ENCODE measurements at regions not wholly inside any gene's neighbourhood (a gene's known extent, or its start where the extent isn't known, plus 50 kb on each side); places are given as distances from the start of the nearest gene placed in this dataset.

GRCh38 chr4:89664521-89664920 lies 172.4 kb downstream of the SNCA start:
- no peak for TF ChIP-seq CTCF (IDR thresholded peaks at IDR 0.05; ENCODE audit: low read depth, low read length, poor library complexity, severe bottlenecking)
- TF ChIP-seq EZH2phosphoT487 (IDR thresholded peaks at IDR 0.05; ENCODE audit: borderline replicate concordance, low read length): no peak

All from DOHH2 (cell line).